Large intestine (tissue), 3 donors: ENCODE measurements at regions not wholly inside any gene's neighbourhood (a gene's known extent, or its start where the extent isn't known, plus 50 kb on each side); places are given as distances from the start of the nearest gene placed in this dataset.
"Not testable (repeated sequence)": the region's sequence is repeated elsewhere in the genome, so short reads cannot be mapped to it uniquely, and the experiment has no call there.

Source experiments
- DNase-seq, 2 donors: peaks; one replicate each; pipeline versions ENCODE4 v3.0.0 to v3.0.0-alpha.2; 2013
- H3K27ac ChIP-seq: one replicate; pipeline ENCODE4 v1.5.1; 2013; ENCODE audit warnings: low read length
- H3K27me3 ChIP-seq: 2 replicates; pipeline ENCODE4 v1.6.1; 2013; ENCODE audit warnings: low read length; ENCODE audit not compliant: control insufficient read depth, insufficient read depth
- H3K36me3 ChIP-seq: 2 replicates; pipeline ENCODE4 v1.6.1; 2013; ENCODE audit warnings: low read length; ENCODE audit not compliant: control insufficient read depth, insufficient read depth
- H3K4me1 ChIP-seq: one replicate; pipeline ENCODE4 v1.6.1; 2013; ENCODE audit warnings: low read length; ENCODE audit not compliant: control insufficient read depth, insufficient read depth
- H3K4me3 ChIP-seq: one replicate; pipeline ENCODE4 v1.5.1; 2013; ENCODE audit warnings: low read length
- H3K9me3 ChIP-seq: one replicate; pipeline ENCODE4 v1.6.1; 2013; ENCODE audit warnings: mild to moderate bottlenecking, low read depth, low read length, moderate library complexity; ENCODE audit not compliant: control insufficient read depth
- WGBS: methylation state at CpG from one replicate; pipeline ENCODE4 v1.1.5; 2013; ENCODE audit warnings: low lambda C conversion rate; ENCODE audit not compliant: insufficient coverage; 5-methylcytosine and 5-hydroxymethylcytosine counted together

DNA sequence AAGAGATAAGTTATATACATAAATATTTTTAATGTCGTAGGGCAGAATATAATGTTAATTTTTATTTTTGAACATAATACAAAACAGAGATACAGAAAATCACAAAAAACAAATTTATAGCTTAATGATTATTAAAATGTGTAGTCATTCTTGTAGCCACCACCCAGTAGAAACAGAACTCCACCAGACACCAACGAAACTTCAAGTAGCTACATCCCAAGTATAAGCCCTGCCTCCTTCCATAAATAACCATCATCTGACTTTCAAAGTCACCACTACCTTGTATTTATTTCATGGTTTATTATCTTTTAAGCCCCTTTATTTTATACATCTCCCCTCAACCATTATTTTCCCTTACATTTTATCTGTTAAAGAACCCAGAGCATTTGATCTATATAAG, 111.9 kb upstream of the ZWINT start:
- Histone ChIP-seq H3K27ac (no peak overlapping the region), H3K9me3 (no peaks in the 10 kb centered on the region), H3K4me1 (no peaks in the 10 kb centered on the region), H3K36me3 (no peaks in the 10 kb centered on the region), H3K4me3 (no peak overlapping the region), H3K27me3 (no peaks in the 10 kb centered on the region)
- WGBS, result 100% methylated on average over 2 of the region's 2 CpGs
- no peak for DNase-seq

DNA sequence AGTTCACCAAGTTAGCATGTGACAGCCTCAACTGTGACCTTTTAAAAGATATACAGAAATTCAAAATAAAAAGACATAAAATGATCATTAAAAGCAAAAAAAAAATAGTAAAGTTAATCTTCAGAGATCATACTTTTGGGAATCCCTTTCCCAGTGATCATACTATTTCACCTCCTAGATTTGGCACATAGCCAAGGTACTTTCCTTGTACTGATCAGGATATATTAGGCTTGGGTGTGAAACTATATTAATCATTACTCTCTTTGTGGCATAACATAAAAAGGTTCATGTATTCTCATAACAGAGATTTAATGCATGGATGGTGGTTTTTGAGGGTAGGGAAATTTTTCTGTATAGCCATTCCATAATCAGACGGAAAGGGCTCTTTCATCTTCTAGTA, 109.6 kb upstream of the ZWINT start:
- Histone ChIP-seq H3K27me3 (no peaks in the 10 kb centered on the region), H3K9me3 (no peaks in the 10 kb centered on the region), H3K4me1 (no peaks in the 10 kb centered on the region), H3K4me3 (no peak overlapping the region), H3K27ac (no peak overlapping the region), H3K36me3 (no peaks in the 10 kb centered on the region)
- WGBS, result no CpG with 5 or more reads among the region's 1 CpG
- DNase-seq, result no peak

DNA sequence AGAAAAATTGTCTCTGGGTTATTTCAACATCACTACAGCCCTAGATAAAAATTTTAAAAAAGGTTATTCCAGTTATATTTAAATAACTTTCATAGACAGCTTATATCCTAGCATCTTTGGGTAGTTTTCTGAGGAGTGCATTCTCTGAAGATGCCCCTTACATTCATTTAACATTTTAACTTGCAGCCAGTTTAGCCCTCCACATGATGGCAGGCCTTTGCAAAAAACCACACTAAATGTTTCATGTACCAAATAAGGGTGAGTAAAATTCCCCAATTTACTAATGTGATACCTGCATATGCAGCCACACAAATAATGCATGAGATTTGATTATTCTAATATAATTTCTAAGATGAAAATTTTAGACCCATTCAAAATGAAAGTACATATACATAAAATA, 108.4 kb upstream of the ZWINT start:
- H3K4me1 ChIP-seq, result no peaks in the 10 kb centered on the region
- no peaks in the 10 kb centered on the region for H3K27me3 ChIP-seq
- H3K36me3 ChIP-seq, result no peaks in the 10 kb centered on the region
- no peak overlapping the region for H3K27ac ChIP-seq
- H3K9me3 ChIP-seq, result no peaks in the 10 kb centered on the region
- no peak for DNase-seq
- no peak overlapping the region for H3K4me3 ChIP-seq

DNA sequence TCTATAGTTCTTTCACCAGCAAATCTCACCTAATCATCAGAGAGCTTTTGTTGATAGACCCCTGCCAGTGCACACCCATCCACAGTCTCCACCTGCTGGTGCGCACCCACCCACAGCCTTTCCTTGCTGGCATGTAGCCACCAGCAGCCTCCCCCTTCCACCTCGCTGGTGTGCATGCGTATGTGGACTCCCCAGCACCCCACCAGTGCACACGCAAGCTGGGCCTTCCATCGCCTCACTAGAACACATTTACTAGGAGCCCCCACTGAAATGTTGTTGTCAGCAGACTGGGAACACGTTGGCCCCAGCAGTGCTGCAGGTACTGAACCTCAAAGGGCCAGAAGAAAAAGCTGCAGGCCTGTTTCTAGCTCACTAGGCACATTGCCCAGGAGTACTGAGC, 104.9 kb upstream of the ZWINT start:
- no peaks in the 10 kb centered on the region for H3K27me3 ChIP-seq
- H3K4me1 ChIP-seq, result no peaks in the 10 kb centered on the region
- no peaks in the 10 kb centered on the region for H3K36me3 ChIP-seq
- H3K4me3 ChIP-seq, result no peak overlapping the region
- H3K27ac ChIP-seq, result no peak overlapping the region
- DNase-seq, result no peak
- H3K9me3 ChIP-seq, result no peaks in the 10 kb centered on the region
- no CpG with 5 or more reads among the region's 6 CpGs for whole genome bisulfite sequencing

DNA sequence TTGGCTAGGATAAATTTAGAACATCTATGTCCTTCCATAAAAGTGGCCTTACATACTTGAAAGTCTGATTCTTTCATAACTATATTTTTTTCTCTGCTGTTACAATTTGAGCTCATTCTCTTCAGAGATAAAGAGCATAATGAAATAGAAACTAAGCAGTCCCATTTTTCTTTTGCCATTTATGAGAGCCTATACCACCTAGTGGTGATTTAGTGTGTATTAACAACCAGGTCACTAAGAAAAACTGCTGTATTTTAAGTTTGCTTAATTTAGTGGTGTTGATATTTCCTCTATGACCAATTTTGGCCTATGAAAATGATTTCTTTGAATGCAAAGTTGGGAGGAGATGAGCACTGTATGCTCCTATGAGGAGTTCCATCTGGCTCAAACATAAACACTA, 88.7 kb upstream of the ZWINT start:
- no peaks in the 10 kb centered on the region for H3K4me1 ChIP-seq
- peaks cover 3% of the 10 kb centered on the region for H3K9me3 ChIP-seq
- H3K36me3 ChIP-seq, result no peaks in the 10 kb centered on the region
- no peak overlapping the region for H3K27ac ChIP-seq
- DNase-seq, result no peak
- H3K4me3 ChIP-seq, result no peak overlapping the region
- no peaks in the 10 kb centered on the region for H3K27me3 ChIP-seq

DNA sequence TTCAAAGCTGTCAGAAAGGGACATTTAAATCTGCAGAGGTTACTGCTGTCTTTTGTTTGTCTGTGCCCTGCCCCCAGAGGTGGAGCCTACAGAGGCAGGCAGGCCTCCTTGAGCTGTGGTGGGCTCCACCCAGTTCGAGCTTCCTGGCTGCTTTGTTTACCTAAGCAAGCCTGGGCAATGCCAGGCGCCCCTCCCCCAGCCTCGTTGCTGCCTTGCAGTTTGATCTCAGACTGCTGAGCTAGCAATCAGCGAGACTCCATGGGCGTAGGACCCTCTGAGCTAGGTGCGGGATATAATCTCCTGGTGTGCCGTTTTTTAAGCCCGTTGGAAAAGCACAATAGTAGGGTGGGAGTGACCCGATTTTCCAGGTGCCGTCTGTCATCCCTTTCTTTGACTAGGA, 86.6 kb upstream of the ZWINT start:
- not testable (repeated sequence) for H3K36me3 ChIP-seq, H3K27me3 ChIP-seq, H3K4me1 ChIP-seq, H3K9me3 ChIP-seq, H3K27ac ChIP-seq, DNase-seq, H3K4me3 ChIP-seq
- no CpG with 5 or more reads among the region's 10 CpGs for WGBS

DNA sequence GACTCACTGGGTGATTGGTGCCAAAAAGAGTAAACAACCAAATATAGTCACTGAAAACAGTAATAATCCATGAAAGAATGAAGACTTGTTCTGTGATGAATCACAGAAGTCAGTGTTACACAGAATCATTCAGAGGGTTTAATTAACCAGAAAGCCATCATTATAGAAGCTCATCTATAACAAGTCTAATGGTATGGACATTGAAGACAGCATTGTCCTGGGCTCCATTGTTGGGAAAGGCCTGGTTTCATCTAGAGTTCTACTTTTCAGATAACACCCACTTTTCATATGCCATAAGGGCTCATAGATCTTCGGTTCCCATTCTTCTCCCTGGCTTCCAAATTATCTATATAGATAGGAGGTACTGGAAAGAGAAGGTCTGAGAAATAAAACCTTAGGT, 80.3 kb upstream of the ZWINT start:
- not testable (repeated sequence) for DNase-seq, H3K27ac ChIP-seq, H3K27me3 ChIP-seq, H3K4me1 ChIP-seq, H3K36me3 ChIP-seq, H3K4me3 ChIP-seq, H3K9me3 ChIP-seq
- no CpG with 5 or more reads among the region's 1 CpG for WGBS
